HG03039 (cell line): ENCODE measurements at regions not wholly inside any gene's neighbourhood (a gene's known extent, or its start where the extent isn't known, plus 50 kb on each side); places are given as distances from the start of the nearest gene placed in this dataset.

ENCODE experiments used
- ATAC-seq: cut with Tn5 transposase; IDR thresholded peaks from one replicate; pipeline ENCODE4 v1.9.1; 2021; ENCODE audit warnings: mild to moderate bottlenecking, moderate library complexity; ENCODE audit not compliant: unreplicated experiment

- no peak for ATAC-seq
Measured at GRCh38 chr10:128723631-128724205, 597.5 kb upstream of the MKI67 start.

- ATAC-seq, result no peak
Measured at GRCh38 chr10:128725531-128725930, 599.3 kb upstream of the MKI67 start.

GRCh38 chr10:128727114-128727513 is 600.9 kb upstream of the MKI67 start:
- ATAC-seq, result no peak

GRCh38 chr10:128729910-128730420 is 603.7 kb upstream of the MKI67 start:
- no peak for ATAC-seq

- ATAC-seq, result no peak
Measured at GRCh38 chr10:128730922-128731321, 604.7 kb upstream of the MKI67 start.

GRCh38 chr10:128734161-128734560 is 607.9 kb upstream of the MKI67 start:
- no peak for ATAC-seq

- ATAC-seq, result no peak
Measured at GRCh38 chr10:128734734-128735133, 608.5 kb upstream of the MKI67 start.

GRCh38 chr10:128735996-128736395 is 609.8 kb upstream of the MKI67 start:
- no peak for ATAC-seq

GRCh38 chr10:128738386-128738915 is 612.2 kb upstream of the MKI67 start:
- no peak for ATAC-seq

GRCh38 chr10:128739930-128740329 is 613.7 kb upstream of the MKI67 start:
- no peak for ATAC-seq

- ATAC-seq, result no peak
Measured at GRCh38 chr10:128741180-128741579, 615.0 kb upstream of the MKI67 start.

GRCh38 chr10:128741680-128742079 is 615.5 kb upstream of the MKI67 start:
- no peak for ATAC-seq

- no peak for ATAC-seq
Measured at GRCh38 chr10:128744092-128744491, 617.9 kb upstream of the MKI67 start.

- ATAC-seq, result no peak
Measured at GRCh38 chr10:128744811-128745305, 618.6 kb upstream of the MKI67 start.

GRCh38 chr10:128747582-128748346 is 621.5 kb upstream of the MKI67 start:
- ATAC-seq, result no peak

GRCh38 chr10:128751284-128751683 is 625.1 kb upstream of the MKI67 start:
- ATAC-seq, result no peak

GRCh38 chr10:128751851-128752250 is 625.6 kb upstream of the MKI67 start:
- no peak for ATAC-seq

- ATAC-seq, result no peak
Measured at GRCh38 chr10:128759174-128759573, 633.0 kb upstream of the MKI67 start.

- ATAC-seq, result no peak
Measured at GRCh38 chr10:128763588-128763987, 637.4 kb upstream of the MKI67 start.

GRCh38 chr10:128764190-128764589 is 638.0 kb upstream of the MKI67 start:
- no peak for ATAC-seq

GRCh38 chr10:128766915-128767314 is 640.7 kb upstream of the MKI67 start:
- no peak for ATAC-seq

- no peak for ATAC-seq
Measured at GRCh38 chr10:128774979-128775378, 648.8 kb upstream of the MKI67 start.
